ENCODE measurements at regions not wholly inside any gene's neighbourhood (a gene's known extent, or its start where the extent isn't known, plus 50 kb on each side); places are given as distances from the start of the nearest gene placed in this dataset.

DNA sequence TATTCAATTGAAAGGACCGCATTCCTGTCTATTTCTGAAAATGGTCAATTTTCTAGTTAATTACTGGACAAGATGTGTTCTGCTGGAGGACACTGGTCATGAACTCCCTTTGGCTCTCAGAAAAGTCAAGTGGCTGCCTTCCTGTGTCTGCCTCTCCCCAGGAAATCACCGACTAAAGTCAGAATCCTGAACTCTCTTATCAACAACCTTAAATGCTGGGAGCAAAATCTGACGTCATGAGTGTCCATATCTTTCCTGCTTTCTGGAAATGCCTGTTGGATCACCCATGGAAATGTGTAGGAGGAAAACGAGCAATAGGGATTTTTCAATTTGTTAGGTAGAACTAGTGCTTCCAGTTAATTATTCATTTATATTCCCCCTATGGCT, 53.5 kb upstream of the PLCB1 start:
- TF ChIP-seq, protein P1, sequence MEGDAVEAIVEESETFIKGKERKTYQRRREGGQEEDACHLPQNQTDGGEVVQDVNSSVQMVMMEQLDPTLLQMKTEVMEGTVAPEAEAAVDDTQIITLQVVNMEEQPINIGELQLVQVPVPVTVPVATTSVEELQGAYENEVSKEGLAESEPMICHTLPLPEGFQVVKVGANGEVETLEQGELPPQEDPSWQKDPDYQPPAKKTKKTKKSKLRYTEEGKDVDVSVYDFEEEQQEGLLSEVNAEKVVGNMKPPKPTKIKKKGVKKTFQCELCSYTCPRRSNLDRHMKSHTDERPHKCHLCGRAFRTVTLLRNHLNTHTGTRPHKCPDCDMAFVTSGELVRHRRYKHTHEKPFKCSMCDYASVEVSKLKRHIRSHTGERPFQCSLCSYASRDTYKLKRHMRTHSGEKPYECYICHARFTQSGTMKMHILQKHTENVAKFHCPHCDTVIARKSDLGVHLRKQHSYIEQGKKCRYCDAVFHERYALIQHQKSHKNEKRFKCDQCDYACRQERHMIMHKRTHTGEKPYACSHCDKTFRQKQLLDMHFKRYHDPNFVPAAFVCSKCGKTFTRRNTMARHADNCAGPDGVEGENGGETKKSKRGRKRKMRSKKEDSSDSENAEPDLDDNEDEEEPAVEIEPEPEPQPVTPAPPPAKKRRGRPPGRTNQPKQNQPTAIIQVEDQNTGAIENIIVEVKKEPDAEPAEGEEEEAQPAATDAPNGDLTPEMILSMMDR (IDR thresholded peaks at IDR 0.05; ENCODE audit: control extremely low read depth in 1 of 3, insufficient read depth in 1 of 3, low read depth in 1 of 3, low read length in 3 of 3): no peak
- TF ChIP-seq, protein P2, sequence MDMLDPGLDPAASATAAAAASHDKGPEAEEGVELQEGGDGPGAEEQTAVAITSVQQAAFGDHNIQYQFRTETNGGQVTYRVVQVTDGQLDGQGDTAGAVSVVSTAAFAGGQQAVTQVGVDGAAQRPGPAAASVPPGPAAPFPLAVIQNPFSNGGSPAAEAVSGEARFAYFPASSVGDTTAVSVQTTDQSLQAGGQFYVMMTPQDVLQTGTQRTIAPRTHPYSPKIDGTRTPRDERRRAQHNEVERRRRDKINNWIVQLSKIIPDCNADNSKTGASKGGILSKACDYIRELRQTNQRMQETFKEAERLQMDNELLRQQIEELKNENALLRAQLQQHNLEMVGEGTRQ (IDR thresholded peaks at IDR 0.05; ENCODE audit: low read length): no peak
- TF ChIP-seq TCF12 (IDR thresholded peaks at IDR 0.05; ENCODE audit: low read depth, low read length): no peak
- TF ChIP-seq SP1 (IDR thresholded peaks at IDR 0.05; ENCODE audit: low read depth, low read length): no peak
- TF ChIP-seq GTF2F1 (IDR thresholded peaks at IDR 0.05; ENCODE audit: borderline replicate concordance, low read depth, low read length): no peak

Measured in H1 (cell line).